Panc1 (cell line): ENCODE measurements at regions not wholly inside any gene's neighbourhood (a gene's known extent, or its start where the extent isn't known, plus 50 kb on each side); places are given as distances from the start of the nearest gene placed in this dataset.

ENCODE experiments used
- ATAC-seq: fragments of 200-7000 bp; cut with Tn5 transposase; 2 replicates; pipeline ENCODE4 v1.9.1; 2020; ENCODE audit warnings: mild to moderate bottlenecking, moderate library complexity
- BruUV-seq: library from RNA; stranded (reverse); fragments of 400-500 nt; replicated peaks from 2 replicates; lab custom pipeline; 2021; lab: Mats Ljungman, UMichigan
- CTCF ChIA-PET: fragments of 300-600 bp; sonication (Branson Sonifier 250); formaldehyde crosslinking; loops from one replicate; lab custom pipeline; 2022; ENCODE audit warnings: antibody characterized with exemption; lab: Charles Lee
- POLR2A ChIA-PET: fragments of 300-600 bp; sonication (Branson Sonifier 250); formaldehyde crosslinking; loops from one replicate; lab custom pipeline; 2022; ENCODE audit warnings: antibody characterized with exemption; lab: Charles Lee
- DNase-seq: peaks from one replicate; pipeline ENCODE4 v3.0.0-alpha.2; 2010; ENCODE audit warnings: low read depth, low spot score
- H3K27ac ChIP-seq: 2 replicates; pipeline ENCODE4 v1.5.1; 2011; ENCODE audit warnings: mild to moderate bottlenecking, low read length, inconsistent platforms
- H3K27me3 ChIP-seq: fragments of 200-500 bp; sonication (Bioruptor generic); 2 replicates; pipeline ENCODE4 v1.6.0; 2014; ENCODE audit warnings: low read length, inconsistent platforms; ENCODE audit not compliant: control insufficient read depth, insufficient read depth
- H3K36me3 ChIP-seq: fragments of 200-500 bp; sonication (Bioruptor generic); 2 replicates; pipeline ENCODE4 v1.5.1; 2014; ENCODE audit warnings: inconsistent platforms, mild to moderate bottlenecking, low read length, moderate library complexity; ENCODE audit not compliant: control insufficient read depth, insufficient read depth
- H3K4me1 ChIP-seq: 2 replicates; pipeline ENCODE4 v1.5.1; 2011; ENCODE audit warnings: inconsistent platforms, mild to moderate bottlenecking, low read length, moderate library complexity; ENCODE audit not compliant: control insufficient read depth, insufficient read depth
- H3K4me3 ChIP-seq, 2 experiments: 2 replicates each; pipeline ENCODE4 v1.5.1; 2011 to 2012; ENCODE audit warnings: low read depth in 2 of 2, low read length in 2 of 2, mild to moderate bottlenecking in 2 of 2, inconsistent platforms in 1 of 2, moderate library complexity in 1 of 2
- H3K9me3 ChIP-seq: fragments of 200-500 bp; sonication (Bioruptor generic); 2 replicates; pipeline ENCODE4 v1.5.1; 2014; ENCODE audit warnings: low read depth, mild to moderate bottlenecking, inconsistent platforms, low read length, moderate library complexity; ENCODE audit not compliant: control insufficient read depth, insufficient read depth
- POLR2AphosphoS5 ChIP-seq: IDR thresholded peaks from 2 replicates; pipeline ENCODE4 v1.6.1; 2012; ENCODE audit warnings: mild to moderate bottlenecking, low read depth, low read length, moderate library complexity
- SIN3A ChIP-seq: IDR thresholded peaks from 2 replicates; pipeline ENCODE4 v1.6.1; 2012; ENCODE audit warnings: low read depth, mild to moderate bottlenecking, low read length, moderate library complexity, borderline replicate concordance; ENCODE audit not compliant: insufficient read depth
- TCF7L2 ChIP-seq: IDR thresholded peaks from 2 replicates; pipeline ENCODE4 v1.6.1; 2011; ENCODE audit warnings: mild to moderate bottlenecking, low read depth, low read length, inconsistent platforms
- in situ Hi-C: cut with HindIII; loops from 2 replicates; pipeline ENCODE4 v1.10.0; 2016; ENCODE audit warnings: low sequenced_read_pairs, low pct_unique_long_range_greater_than_20kb
- intact Hi-C: fragments of 100-400 bp; cut with micrococcal nuclease; formaldehyde crosslinking; loops from one replicate; pipeline ENCODE4 v1.10.0; 2022; ENCODE audit not compliant: unreplicated experiment
- TF ChIP-seq, protein P1 (sequence below): fragments of 450-650 bp; IDR thresholded peaks from 2 replicates; pipeline ENCODE4 v1.5.1; 2017; ENCODE audit warnings: mild to moderate bottlenecking
- TF ChIP-seq, protein P2 (sequence below), 2 experiments: IDR thresholded peaks; 2 replicates each; pipeline ENCODE4 v1.6.1; 2011 to 2012; ENCODE audit warnings: low read depth in 2 of 2, control low read depth in 1 of 2, low read length in 1 of 2, mild to moderate bottlenecking in 1 of 2, moderate library complexity in 1 of 2; ENCODE audit not compliant: insufficient read depth in 1 of 2

DNA sequence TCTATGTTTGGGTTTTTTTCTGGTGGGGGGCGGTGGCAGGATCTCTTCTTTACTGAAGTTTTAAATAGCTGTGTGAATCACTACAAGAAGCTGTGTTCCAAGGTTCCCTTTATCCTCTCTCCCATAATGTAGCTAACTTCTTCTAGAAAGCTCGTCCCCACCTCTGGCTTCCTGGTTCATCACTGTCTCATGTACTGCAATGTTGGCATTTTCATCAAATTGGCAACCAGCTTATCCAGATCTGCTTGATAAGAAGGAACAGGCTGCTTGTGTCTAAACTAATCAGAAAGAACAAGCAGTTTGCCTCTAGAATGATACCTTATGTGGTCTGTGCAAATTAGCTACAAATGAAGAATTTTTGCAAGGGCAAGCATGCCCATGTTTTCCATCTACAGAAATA is 130.8 kb downstream of the WT1 start:
- ATAC-seq (no peak), DNase-seq (no peak)
- no peaks in the 10 kb centered on the region for H3K27me3 ChIP-seq
- H3K36me3 ChIP-seq: no peaks in the 10 kb centered on the region
- BruUV-seq: no TSS peak
- H3K4me3 ChIP-seq: no peak overlapping the region
- TF ChIP-seq, protein P1, sequence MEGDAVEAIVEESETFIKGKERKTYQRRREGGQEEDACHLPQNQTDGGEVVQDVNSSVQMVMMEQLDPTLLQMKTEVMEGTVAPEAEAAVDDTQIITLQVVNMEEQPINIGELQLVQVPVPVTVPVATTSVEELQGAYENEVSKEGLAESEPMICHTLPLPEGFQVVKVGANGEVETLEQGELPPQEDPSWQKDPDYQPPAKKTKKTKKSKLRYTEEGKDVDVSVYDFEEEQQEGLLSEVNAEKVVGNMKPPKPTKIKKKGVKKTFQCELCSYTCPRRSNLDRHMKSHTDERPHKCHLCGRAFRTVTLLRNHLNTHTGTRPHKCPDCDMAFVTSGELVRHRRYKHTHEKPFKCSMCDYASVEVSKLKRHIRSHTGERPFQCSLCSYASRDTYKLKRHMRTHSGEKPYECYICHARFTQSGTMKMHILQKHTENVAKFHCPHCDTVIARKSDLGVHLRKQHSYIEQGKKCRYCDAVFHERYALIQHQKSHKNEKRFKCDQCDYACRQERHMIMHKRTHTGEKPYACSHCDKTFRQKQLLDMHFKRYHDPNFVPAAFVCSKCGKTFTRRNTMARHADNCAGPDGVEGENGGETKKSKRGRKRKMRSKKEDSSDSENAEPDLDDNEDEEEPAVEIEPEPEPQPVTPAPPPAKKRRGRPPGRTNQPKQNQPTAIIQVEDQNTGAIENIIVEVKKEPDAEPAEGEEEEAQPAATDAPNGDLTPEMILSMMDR: no peak
- no peak for TF ChIP-seq TCF7L2
- no peak for TF ChIP-seq POLR2AphosphoS5
- TF ChIP-seq SIN3A: no peak
- TF ChIP-seq, protein P2, sequence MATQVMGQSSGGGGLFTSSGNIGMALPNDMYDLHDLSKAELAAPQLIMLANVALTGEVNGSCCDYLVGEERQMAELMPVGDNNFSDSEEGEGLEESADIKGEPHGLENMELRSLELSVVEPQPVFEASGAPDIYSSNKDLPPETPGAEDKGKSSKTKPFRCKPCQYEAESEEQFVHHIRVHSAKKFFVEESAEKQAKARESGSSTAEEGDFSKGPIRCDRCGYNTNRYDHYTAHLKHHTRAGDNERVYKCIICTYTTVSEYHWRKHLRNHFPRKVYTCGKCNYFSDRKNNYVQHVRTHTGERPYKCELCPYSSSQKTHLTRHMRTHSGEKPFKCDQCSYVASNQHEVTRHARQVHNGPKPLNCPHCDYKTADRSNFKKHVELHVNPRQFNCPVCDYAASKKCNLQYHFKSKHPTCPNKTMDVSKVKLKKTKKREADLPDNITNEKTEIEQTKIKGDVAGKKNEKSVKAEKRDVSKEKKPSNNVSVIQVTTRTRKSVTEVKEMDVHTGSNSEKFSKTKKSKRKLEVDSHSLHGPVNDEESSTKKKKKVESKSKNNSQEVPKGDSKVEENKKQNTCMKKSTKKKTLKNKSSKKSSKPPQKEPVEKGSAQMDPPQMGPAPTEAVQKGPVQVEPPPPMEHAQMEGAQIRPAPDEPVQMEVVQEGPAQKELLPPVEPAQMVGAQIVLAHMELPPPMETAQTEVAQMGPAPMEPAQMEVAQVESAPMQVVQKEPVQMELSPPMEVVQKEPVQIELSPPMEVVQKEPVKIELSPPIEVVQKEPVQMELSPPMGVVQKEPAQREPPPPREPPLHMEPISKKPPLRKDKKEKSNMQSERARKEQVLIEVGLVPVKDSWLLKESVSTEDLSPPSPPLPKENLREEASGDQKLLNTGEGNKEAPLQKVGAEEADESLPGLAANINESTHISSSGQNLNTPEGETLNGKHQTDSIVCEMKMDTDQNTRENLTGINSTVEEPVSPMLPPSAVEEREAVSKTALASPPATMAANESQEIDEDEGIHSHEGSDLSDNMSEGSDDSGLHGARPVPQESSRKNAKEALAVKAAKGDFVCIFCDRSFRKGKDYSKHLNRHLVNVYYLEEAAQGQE (IDR thresholded peaks at IDR 0.05; ENCODE audit: insufficient read depth in 1 of 2, low read depth in 2 of 2, low read length in 1 of 2): no peak
- POLR2A ChIA-PET: no interaction called here
- in situ Hi-C loops: no loop called here
- CTCF ChIA-PET: interaction anchor here (1.1 kb wide), 1 partner anchor 8 kb away, joined by 3 read pairs; no protein-coding TSS in a partner anchor
- no peak overlapping the region for H3K27ac ChIP-seq
- intact Hi-C loops: no loop called here
- H3K9me3 ChIP-seq: no peaks in the 10 kb centered on the region
- H3K4me1 ChIP-seq: no peaks in the 10 kb centered on the region

DNA sequence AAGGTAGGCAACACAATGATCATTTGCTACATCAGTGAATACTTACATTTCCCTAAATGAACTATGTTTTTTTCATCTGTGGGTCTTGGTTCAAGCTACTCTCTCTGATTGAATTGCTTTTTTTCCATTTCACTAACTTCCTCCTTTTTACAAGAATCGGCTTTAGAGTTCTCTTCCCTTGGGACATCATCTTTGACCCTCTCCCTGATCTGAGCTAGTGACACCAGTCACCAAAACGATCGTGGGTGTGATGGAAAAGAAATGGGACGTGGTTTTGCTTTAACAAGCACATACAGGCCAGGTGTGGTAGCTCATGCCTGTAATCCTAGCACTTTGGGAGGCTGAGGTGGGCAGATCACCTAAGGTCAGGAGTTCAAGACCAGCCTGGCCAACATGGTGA is 129.9 kb downstream of the WT1 start:
- no peak overlapping the region for H3K27ac ChIP-seq
- intact Hi-C loops: no loop called here
- H3K4me3 ChIP-seq: no peak overlapping the region
- peaks cover 7% of the 10 kb centered on the region for H3K4me1 ChIP-seq
- H3K9me3 ChIP-seq: no peaks in the 10 kb centered on the region
- no peaks in the 10 kb centered on the region for H3K27me3 ChIP-seq
- TF ChIP-seq TCF7L2 (no peak), SIN3A (no peak), POLR2AphosphoS5 (no peak)
- TF ChIP-seq, protein P2 (IDR thresholded peaks at IDR 0.05; ENCODE audit: insufficient read depth in 1 of 2, low read depth in 2 of 2, low read length in 1 of 2): no peak
- TF ChIP-seq, protein P1: no peak
- POLR2A ChIA-PET: no interaction called here
- no peaks in the 10 kb centered on the region for H3K36me3 ChIP-seq
- BruUV-seq: no TSS peak
- no peak for DNase-seq
- CTCF ChIA-PET: no interaction called here
- in situ Hi-C loops: no loop called here
- ATAC-seq: no peak
